Keratinocyte (primary cell): ENCODE measurements at regions not wholly inside any gene's neighbourhood (a gene's known extent, or its start where the extent isn't known, plus 50 kb on each side); places are given as distances from the start of the nearest gene placed in this dataset.

Source experiments
- DNase-seq: peaks from one replicate; pipeline ENCODE4 v3.0.0-alpha.2; 2011; ENCODE audit warnings: low read depth, missing footprints, low spot score
- FAIRE-seq: peaks from 2 replicates; lab custom pipeline; 2011; peaks lifted over from hg19 to GRCh38; lab: Jason Lieb, UNC
- H2AFZ ChIP-seq: 2 replicates; pipeline ENCODE4 v1.6.0; 2012; ENCODE audit warnings: low read length, control low read depth, inconsistent platforms; ENCODE audit not compliant: control insufficient read depth
- H3K27ac ChIP-seq: 2 replicates; pipeline ENCODE4 v1.5.1; 2011; ENCODE audit warnings: low read length; ENCODE audit not compliant: control insufficient read depth, insufficient read depth
- H3K27me3 ChIP-seq: 3 replicates; pipeline ENCODE4 v1.6.0; 2011; ENCODE audit warnings: low read length; ENCODE audit not compliant: control insufficient read depth, insufficient read depth; ENCODE audit errors: extremely low read depth
- H3K36me3 ChIP-seq, 2 experiments: 2 replicates in 1 of 2; 3 replicates in 1 of 2; pipeline ENCODE4 v1.5.1; 2011; ENCODE audit warnings: low read length in 2 of 2, mild to moderate bottlenecking in 1 of 2; ENCODE audit not compliant: control insufficient read depth in 2 of 2, insufficient read depth in 2 of 2; ENCODE audit errors: extremely low read depth in 1 of 2
- H3K4me1 ChIP-seq: 3 replicates; pipeline ENCODE4 v1.5.1; 2011; ENCODE audit warnings: low read length; ENCODE audit not compliant: control insufficient read depth, insufficient read depth; ENCODE audit errors: extremely low read depth
- H3K4me2 ChIP-seq: 3 replicates; pipeline ENCODE4 v1.6.0; 2011; ENCODE audit warnings: low read depth, low read length; ENCODE audit not compliant: control insufficient read depth, insufficient read depth; ENCODE audit errors: extremely low read depth
- H3K4me3 ChIP-seq, 3 experiments: fragments of 200-600 bp in 1 of 3; sonication (generic) in 1 of 3; 2 replicates in 2 of 3; 3 replicates in 1 of 3; pipeline ENCODE4 v1.5.1; 2011 to 2016; ENCODE audit warnings: low read length in 3 of 3, mild to moderate bottlenecking in 3 of 3, control low read depth in 2 of 3, inconsistent platforms in 1 of 3, low read depth in 1 of 3, mixed read lengths in 1 of 3, mixed run types in 1 of 3, moderate library complexity in 1 of 3; ENCODE audit not compliant: control insufficient read depth in 2 of 3, insufficient read depth in 2 of 3; ENCODE audit errors: extremely low read depth in 1 of 3
- H3K79me2 ChIP-seq: 2 replicates; pipeline ENCODE4 v1.6.0; 2012; ENCODE audit warnings: low read length; ENCODE audit not compliant: control insufficient read depth, insufficient read depth
- H3K9ac ChIP-seq: 3 replicates; pipeline ENCODE4 v1.6.0; 2011; ENCODE audit warnings: low read length; ENCODE audit not compliant: control insufficient read depth, insufficient read depth; ENCODE audit errors: extremely low read depth
- H3K9me1 ChIP-seq: 3 replicates; pipeline ENCODE4 v1.6.0; 2011; ENCODE audit warnings: low read length; ENCODE audit not compliant: control insufficient read depth, insufficient read depth; ENCODE audit errors: extremely low read depth
- H3K9me3 ChIP-seq: 2 replicates; pipeline ENCODE4 v1.5.1; 2012; ENCODE audit warnings: low read depth, low read length; ENCODE audit not compliant: control insufficient read depth
- H4K20me1 ChIP-seq: 3 replicates; pipeline ENCODE4 v1.6.0; 2011; ENCODE audit warnings: low read length; ENCODE audit not compliant: control insufficient read depth, insufficient read depth; ENCODE audit errors: extremely low read depth
- EZH2 ChIP-seq: IDR thresholded peaks from one replicate; pipeline ENCODE4 v1.6.1; 2012; ENCODE audit warnings: inconsistent platforms, mild to moderate bottlenecking, low read length, moderate library complexity
- dilution Hi-C: fragments of 300-500 bp; cut with MboI; formaldehyde crosslinking; loops from one replicate; pipeline ENCODE4 v1.7.0; 2020; ENCODE audit warnings: low sequenced_read_pairs; ENCODE audit not compliant: extremely low pct_ligation_motif_present
- TF ChIP-seq, protein P1 (sequence below), 3 experiments: IDR thresholded peaks in 1 of 3; conservative IDR thresholded peaks in 1 of 3; optimal IDR thresholded peaks in 1 of 3; 2 replicates in 2 of 3; 3 replicates in 1 of 3; pipeline versions ENCODE3 to v1.5.1; 2011; ENCODE audit warnings: low read length in 3 of 3, mild to moderate bottlenecking in 3 of 3, moderate library complexity in 2 of 3, control low read depth in 1 of 3, inconsistent platforms in 1 of 3; ENCODE audit not compliant: insufficient read depth in 2 of 3; ENCODE audit errors: extremely low read depth in 1 of 3

DNA sequence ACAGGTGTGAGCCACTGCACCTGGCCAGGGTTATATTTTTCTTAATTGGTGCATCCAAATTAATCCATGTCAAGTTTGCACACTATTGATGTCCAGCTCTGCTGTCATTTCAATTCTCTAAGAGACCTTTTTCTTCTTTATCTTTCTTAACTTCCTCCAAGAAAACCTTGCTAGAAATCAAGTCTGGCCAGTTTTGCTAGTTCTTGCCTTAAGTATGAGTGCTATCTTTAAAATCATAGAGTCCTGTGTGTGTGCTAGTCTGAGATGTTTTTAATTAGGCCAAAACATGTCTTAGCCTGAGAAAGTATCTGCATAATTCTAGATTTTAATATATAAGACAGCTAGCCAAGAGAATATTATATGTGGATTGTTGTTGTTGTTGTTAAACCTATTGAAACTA, 56.2 kb upstream of the SLC39A10 start:
- no peaks in the 10 kb centered on the region for H3K9me3 ChIP-seq
- H3K9me1 ChIP-seq: no peaks in the 10 kb centered on the region
- DNase-seq (no peak), FAIRE-seq (peak; percentile 23)
- H3K9ac ChIP-seq: no peak overlapping the region
- H3K27me3 ChIP-seq: no peaks in the 10 kb centered on the region
- dilution Hi-C loops: no loop called here
- no peaks in the 10 kb centered on the region for H3K79me2 ChIP-seq
- H2AFZ ChIP-seq: no peak overlapping the region
- no peak overlapping the region for H3K27ac ChIP-seq
- no peaks in the 10 kb centered on the region for H3K36me3 ChIP-seq
- H4K20me1 ChIP-seq: no peaks in the 10 kb centered on the region
- H3K4me2 ChIP-seq: no peak overlapping the region
- H3K4me3 ChIP-seq: no peak overlapping the region
- no peak for TF ChIP-seq EZH2
- TF ChIP-seq, protein P1, sequence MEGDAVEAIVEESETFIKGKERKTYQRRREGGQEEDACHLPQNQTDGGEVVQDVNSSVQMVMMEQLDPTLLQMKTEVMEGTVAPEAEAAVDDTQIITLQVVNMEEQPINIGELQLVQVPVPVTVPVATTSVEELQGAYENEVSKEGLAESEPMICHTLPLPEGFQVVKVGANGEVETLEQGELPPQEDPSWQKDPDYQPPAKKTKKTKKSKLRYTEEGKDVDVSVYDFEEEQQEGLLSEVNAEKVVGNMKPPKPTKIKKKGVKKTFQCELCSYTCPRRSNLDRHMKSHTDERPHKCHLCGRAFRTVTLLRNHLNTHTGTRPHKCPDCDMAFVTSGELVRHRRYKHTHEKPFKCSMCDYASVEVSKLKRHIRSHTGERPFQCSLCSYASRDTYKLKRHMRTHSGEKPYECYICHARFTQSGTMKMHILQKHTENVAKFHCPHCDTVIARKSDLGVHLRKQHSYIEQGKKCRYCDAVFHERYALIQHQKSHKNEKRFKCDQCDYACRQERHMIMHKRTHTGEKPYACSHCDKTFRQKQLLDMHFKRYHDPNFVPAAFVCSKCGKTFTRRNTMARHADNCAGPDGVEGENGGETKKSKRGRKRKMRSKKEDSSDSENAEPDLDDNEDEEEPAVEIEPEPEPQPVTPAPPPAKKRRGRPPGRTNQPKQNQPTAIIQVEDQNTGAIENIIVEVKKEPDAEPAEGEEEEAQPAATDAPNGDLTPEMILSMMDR (optimal IDR thresholded peaks at IDR 0.05 in 1 of 3, IDR thresholded peaks at IDR 0.05 in 1 of 3, conservative IDR thresholded peaks at IDR 0.05 in 1 of 3; ENCODE audit: extremely low read depth in 1 of 3, insufficient read depth in 2 of 3, low read length in 3 of 3): no peak
- peaks cover 7% of the 10 kb centered on the region for H3K4me1 ChIP-seq

DNA sequence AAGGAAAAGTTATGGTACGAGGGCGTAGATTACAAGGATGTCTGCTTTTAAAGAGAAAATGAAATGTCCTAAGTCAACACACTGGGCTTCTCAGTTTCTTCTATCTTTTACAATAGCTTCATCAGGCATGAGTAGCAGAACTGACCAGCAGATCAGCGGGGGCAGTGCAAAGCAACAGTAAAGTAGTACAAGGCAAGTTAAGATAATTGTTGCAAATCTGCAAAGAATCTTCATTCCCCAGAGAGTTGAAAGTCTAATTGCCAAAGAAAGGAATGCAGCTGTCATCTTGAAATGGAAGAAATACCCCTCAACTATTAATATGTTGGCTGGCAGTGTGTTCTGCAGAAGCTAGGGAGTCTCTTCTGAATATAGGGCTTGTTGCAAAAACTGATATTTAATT, 60.2 kb upstream of the SLC39A10 start:
- dilution Hi-C loops: no loop called here
- Histone ChIP-seq H3K4me3 (no peak overlapping the region), H4K20me1 (no peaks in the 10 kb centered on the region), H3K9me3 (no peaks in the 10 kb centered on the region), H3K27ac (no peak overlapping the region), H3K79me2 (no peaks in the 10 kb centered on the region), H2AFZ (no peak overlapping the region), H3K36me3 (no peaks in the 10 kb centered on the region), H3K4me2 (no peak overlapping the region), H3K9ac (no peak overlapping the region), H3K27me3 (no peaks in the 10 kb centered on the region), H3K4me1 (peaks cover 7% of the 10 kb centered on the region), H3K9me1 (no peaks in the 10 kb centered on the region)
- no peak for TF ChIP-seq EZH2
- TF ChIP-seq, protein P1 (optimal IDR thresholded peaks at IDR 0.05 in 1 of 3, IDR thresholded peaks at IDR 0.05 in 1 of 3, conservative IDR thresholded peaks at IDR 0.05 in 1 of 3; ENCODE audit: extremely low read depth in 1 of 3, insufficient read depth in 2 of 3, low read length in 3 of 3): no peak
- FAIRE-seq (no peak), DNase-seq (no peak)
